ENCODE measurements at regions not wholly inside any gene's neighbourhood (a gene's known extent, or its start where the extent isn't known, plus 50 kb on each side); places are given as distances from the start of the nearest gene placed in this dataset.

DNA sequence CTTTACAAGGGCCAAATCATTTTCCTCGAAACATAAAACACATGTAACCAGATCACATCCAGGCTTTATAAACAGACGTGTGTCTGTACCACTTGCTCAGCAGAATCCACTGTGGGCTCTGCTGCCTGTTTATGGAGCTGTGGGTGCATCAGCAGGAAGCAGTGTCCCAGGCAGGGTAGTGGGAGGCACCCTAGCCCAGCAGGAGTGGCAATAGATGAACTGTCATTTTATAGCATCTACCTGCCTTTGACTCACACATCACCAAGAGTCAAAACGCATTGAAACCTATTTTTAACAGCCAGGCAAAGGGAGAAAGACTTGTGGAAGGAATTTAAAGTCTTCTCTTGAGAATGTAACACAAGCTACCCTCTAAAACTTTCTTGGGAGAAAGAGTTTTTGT lies 169.1 kb upstream of the TENM3 start:
- no peak overlapping the region for H3K4me2 ChIP-seq (ENCODE audit: low read depth, low read length, poor library complexity, severe bottlenecking)
- H4K20me1 ChIP-seq (ENCODE audit: insufficient read depth, low read depth, low read length): no peaks in the 10 kb centered on the region
- no peak overlapping the region for H3K27ac ChIP-seq (ENCODE audit: low read length)
- H3K27me3 ChIP-seq (ENCODE audit: low read length): no peaks in the 10 kb centered on the region
- H2AFZ ChIP-seq (ENCODE audit: low read length): no peak overlapping the region
- no peaks in the 10 kb centered on the region for H3K9me3 ChIP-seq (ENCODE audit: low read length)
- DNase-seq: no peak
- no peaks in the 10 kb centered on the region for H3K36me3 ChIP-seq (ENCODE audit: insufficient read depth, low read length)
- H3K79me2 ChIP-seq (ENCODE audit: low read length): no peaks in the 10 kb centered on the region
- H3K4me3 ChIP-seq (ENCODE audit: low read length): no peak overlapping the region
- no peaks in the 10 kb centered on the region for H3K4me1 ChIP-seq (ENCODE audit: low read length)
- no peak overlapping the region for H3K9ac ChIP-seq (ENCODE audit: low read length)
- H3K9me2 ChIP-seq (replicated peaks; ENCODE audit: insufficient read depth, low read length): no peaks in the 10 kb centered on the region

DNA sequence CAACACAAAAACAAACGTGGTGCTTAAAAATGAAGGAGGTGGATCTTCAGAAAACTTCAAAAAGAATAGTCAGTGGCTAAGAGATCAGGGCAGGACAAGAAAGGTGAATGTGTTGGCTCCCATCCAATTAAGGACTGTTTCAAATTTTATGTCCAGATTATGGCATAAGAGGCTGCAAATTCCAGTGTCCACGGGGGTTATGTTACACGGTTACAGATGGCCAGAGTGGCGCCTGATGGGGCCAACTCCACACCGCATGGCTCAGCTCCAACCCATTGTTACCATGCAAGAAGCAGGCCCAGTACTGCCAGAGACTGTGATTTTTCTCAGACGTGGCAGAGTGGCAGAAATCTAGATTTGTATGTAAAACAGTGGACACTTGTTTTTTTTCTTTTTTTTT lies 168.4 kb upstream of the TENM3 start:
- H3K27me3 ChIP-seq (ENCODE audit: low read length): no peaks in the 10 kb centered on the region
- H2AFZ ChIP-seq (ENCODE audit: low read length): no peak overlapping the region
- H3K27ac ChIP-seq (ENCODE audit: low read length): no peak overlapping the region
- H3K9me2 ChIP-seq (replicated peaks; ENCODE audit: insufficient read depth, low read length): no peaks in the 10 kb centered on the region
- no peaks in the 10 kb centered on the region for H3K4me1 ChIP-seq (ENCODE audit: low read length)
- no peaks in the 10 kb centered on the region for H3K9me3 ChIP-seq (ENCODE audit: low read length)
- no peak for DNase-seq
- no peaks in the 10 kb centered on the region for H4K20me1 ChIP-seq (ENCODE audit: insufficient read depth, low read depth, low read length)
- H3K79me2 ChIP-seq (ENCODE audit: low read length): no peaks in the 10 kb centered on the region
- H3K36me3 ChIP-seq (ENCODE audit: insufficient read depth, low read length): no peaks in the 10 kb centered on the region
- H3K4me3 ChIP-seq (ENCODE audit: low read length): no peak overlapping the region
- no peak overlapping the region for H3K9ac ChIP-seq (ENCODE audit: low read length)
- no peak overlapping the region for H3K4me2 ChIP-seq (ENCODE audit: low read depth, low read length, poor library complexity, severe bottlenecking)

DNA sequence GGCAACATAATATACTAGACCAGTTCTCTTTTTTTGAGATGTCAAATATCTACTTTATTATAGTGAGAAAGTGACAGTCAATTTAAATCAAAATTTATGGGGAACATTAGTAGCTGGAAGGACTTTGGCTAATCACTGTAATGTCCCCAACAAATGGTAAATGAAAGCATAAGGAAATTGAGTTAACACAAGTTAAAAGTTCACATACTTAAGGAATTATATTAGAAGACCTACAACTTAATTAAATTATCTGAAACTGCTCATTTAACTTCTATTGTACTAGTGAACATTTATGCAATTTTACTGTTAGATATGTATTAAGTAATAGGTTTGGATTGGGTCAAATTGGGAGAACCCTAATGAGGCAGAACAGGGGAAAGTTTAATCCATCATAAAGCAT lies 160.3 kb upstream of the TENM3 start:
- Histone ChIP-seq H3K9ac (ENCODE audit: low read length) (no peak overlapping the region), H4K20me1 (ENCODE audit: insufficient read depth, low read depth, low read length) (no peaks in the 10 kb centered on the region), H3K4me1 (ENCODE audit: low read length) (no peaks in the 10 kb centered on the region)

DNA sequence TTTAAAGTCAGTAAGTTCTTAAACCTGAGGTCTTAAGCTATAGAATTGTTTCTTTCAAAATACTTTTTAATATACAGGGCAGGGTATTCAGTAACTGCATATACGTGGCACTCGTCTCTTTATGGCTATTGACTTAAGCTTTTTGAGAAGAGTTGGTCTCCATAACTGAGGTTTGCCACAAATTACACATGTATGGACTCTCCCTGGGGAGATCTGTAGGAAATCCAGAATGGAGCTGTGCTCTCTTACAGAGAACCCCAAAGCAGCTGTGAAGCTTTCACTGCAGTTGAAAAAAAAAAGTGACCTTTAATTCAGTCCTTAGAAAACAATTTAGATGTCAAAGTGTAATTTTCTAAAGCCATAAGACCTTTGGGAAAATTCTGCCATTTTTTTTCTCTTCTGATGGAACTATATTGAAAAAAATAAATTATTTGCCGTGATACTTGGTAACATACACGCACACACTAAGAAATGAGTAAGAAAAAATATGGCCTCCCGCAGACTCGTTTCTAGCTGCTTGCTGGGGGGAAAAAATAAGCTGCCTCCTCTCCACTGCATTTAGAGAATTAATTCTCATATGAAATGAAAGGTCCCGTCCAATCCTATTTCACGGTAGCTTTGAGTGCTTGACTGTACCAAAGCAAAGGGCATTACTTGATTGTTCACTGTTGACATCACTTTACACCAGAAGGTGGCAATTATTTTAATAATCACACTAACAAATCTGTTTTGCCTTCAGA lies 159.4 kb upstream of the TENM3 start:
- no peaks in the 10 kb centered on the region for H3K27me3 ChIP-seq (ENCODE audit: low read length)
- H3K4me1 ChIP-seq (ENCODE audit: low read length): no peaks in the 10 kb centered on the region
- H4K20me1 ChIP-seq (ENCODE audit: insufficient read depth, low read depth, low read length): no peaks in the 10 kb centered on the region
- no peak overlapping the region for H3K27ac ChIP-seq (ENCODE audit: low read length)
- no peak overlapping the region for H3K9ac ChIP-seq (ENCODE audit: low read length)
- H3K4me3 ChIP-seq (ENCODE audit: low read length): no peak overlapping the region
- no peaks in the 10 kb centered on the region for H3K79me2 ChIP-seq (ENCODE audit: low read length)
- H3K9me3 ChIP-seq (ENCODE audit: low read length): no peaks in the 10 kb centered on the region
- no peak for DNase-seq
- no peak overlapping the region for H2AFZ ChIP-seq (ENCODE audit: low read length)
- H3K4me2 ChIP-seq (ENCODE audit: low read depth, low read length, poor library complexity, severe bottlenecking): no peak overlapping the region
- H3K9me2 ChIP-seq (replicated peaks; ENCODE audit: insufficient read depth, low read length): no peaks in the 10 kb centered on the region
- no peaks in the 10 kb centered on the region for H3K36me3 ChIP-seq (ENCODE audit: insufficient read depth, low read length)

More for the DNA sequence above, 160.3 kb upstream of the TENM3 start:
- H3K4me3 ChIP-seq (ENCODE audit: low read length): no peak overlapping the region
- no peak for DNase-seq
- H3K9me2 ChIP-seq (replicated peaks; ENCODE audit: insufficient read depth, low read length): no peaks in the 10 kb centered on the region
- no peaks in the 10 kb centered on the region for H3K79me2 ChIP-seq (ENCODE audit: low read length)
- H2AFZ ChIP-seq (ENCODE audit: low read length): no peak overlapping the region
- H3K27me3 ChIP-seq (ENCODE audit: low read length): no peaks in the 10 kb centered on the region
- H3K36me3 ChIP-seq (ENCODE audit: insufficient read depth, low read length): no peaks in the 10 kb centered on the region
- H3K9me3 ChIP-seq (ENCODE audit: low read length): no peaks in the 10 kb centered on the region
- H3K27ac ChIP-seq (ENCODE audit: low read length): no peak overlapping the region
- no peak overlapping the region for H3K4me2 ChIP-seq (ENCODE audit: low read depth, low read length, poor library complexity, severe bottlenecking)

DNA sequence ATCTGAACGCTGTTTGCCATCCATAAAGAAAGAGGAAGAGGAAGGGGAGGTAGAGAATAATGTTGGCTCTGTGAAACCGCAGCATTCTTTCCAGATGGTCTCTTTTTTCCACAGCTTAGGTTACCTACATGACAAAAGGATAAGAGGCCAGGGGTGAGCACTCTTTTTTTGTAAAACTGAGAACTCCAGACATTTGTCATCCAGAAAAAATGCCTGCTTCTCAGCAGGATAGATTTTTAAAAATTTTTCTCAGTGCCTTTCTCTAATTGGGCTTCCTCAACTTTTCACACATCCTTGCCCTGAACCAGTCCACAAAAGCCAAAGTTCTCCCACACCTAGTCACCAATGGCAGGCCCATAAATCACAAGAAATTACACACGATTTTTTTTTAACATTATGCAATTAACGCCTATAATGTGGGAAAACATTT lies 158.1 kb upstream of the TENM3 start:
- H3K9me3 ChIP-seq (ENCODE audit: low read length): no peaks in the 10 kb centered on the region
- H3K27ac ChIP-seq (ENCODE audit: low read length): no peak overlapping the region
- no peak overlapping the region for H3K9ac ChIP-seq (ENCODE audit: low read length)
- no peaks in the 10 kb centered on the region for H3K36me3 ChIP-seq (ENCODE audit: insufficient read depth, low read length)
- H3K79me2 ChIP-seq (ENCODE audit: low read length): no peaks in the 10 kb centered on the region
- H2AFZ ChIP-seq (ENCODE audit: low read length): no peak overlapping the region
- H4K20me1 ChIP-seq (ENCODE audit: insufficient read depth, low read depth, low read length): no peaks in the 10 kb centered on the region
- H3K9me2 ChIP-seq (replicated peaks; ENCODE audit: insufficient read depth, low read length): no peaks in the 10 kb centered on the region
- DNase-seq: no peak
- no peaks in the 10 kb centered on the region for H3K27me3 ChIP-seq (ENCODE audit: low read length)
- no peaks in the 10 kb centered on the region for H3K4me1 ChIP-seq (ENCODE audit: low read length)
- no peak overlapping the region for H3K4me2 ChIP-seq (ENCODE audit: low read depth, low read length, poor library complexity, severe bottlenecking)
- no peak overlapping the region for H3K4me3 ChIP-seq (ENCODE audit: low read length)

DNA sequence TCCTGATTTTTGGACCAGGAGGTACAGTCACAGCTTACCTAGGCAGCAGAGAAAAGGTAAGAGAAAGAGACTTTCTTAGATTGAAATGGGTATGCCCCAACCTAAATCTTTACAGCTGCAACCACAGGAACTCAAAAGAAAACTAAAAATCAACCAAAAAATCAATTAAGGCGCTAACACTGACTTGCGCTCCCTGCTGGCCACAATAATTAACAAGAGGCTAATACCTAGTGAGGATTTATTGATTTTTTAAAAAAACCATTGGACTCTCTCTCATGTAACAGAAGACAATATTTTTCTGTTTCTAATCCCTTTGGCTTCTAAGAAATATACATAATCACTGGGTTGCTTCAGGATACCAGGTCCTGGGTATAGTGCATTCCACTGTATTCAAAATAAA lies 153.9 kb upstream of the TENM3 start:
- H3K27me3 ChIP-seq (ENCODE audit: low read length): no peaks in the 10 kb centered on the region
- no peaks in the 10 kb centered on the region for H4K20me1 ChIP-seq (ENCODE audit: insufficient read depth, low read depth, low read length)
- H3K9me2 ChIP-seq (replicated peaks; ENCODE audit: insufficient read depth, low read length): no peaks in the 10 kb centered on the region
- no peaks in the 10 kb centered on the region for H3K4me1 ChIP-seq (ENCODE audit: low read length)
- no peak for DNase-seq
- H3K27ac ChIP-seq (ENCODE audit: low read length): no peak overlapping the region
- H3K9me3 ChIP-seq (ENCODE audit: low read length): no peaks in the 10 kb centered on the region
- H3K79me2 ChIP-seq (ENCODE audit: low read length): no peaks in the 10 kb centered on the region
- H3K4me2 ChIP-seq (ENCODE audit: low read depth, low read length, poor library complexity, severe bottlenecking): no peak overlapping the region
- H3K4me3 ChIP-seq (ENCODE audit: low read length): no peak overlapping the region
- no peak overlapping the region for H3K9ac ChIP-seq (ENCODE audit: low read length)
- no peak overlapping the region for H2AFZ ChIP-seq (ENCODE audit: low read length)
- no peaks in the 10 kb centered on the region for H3K36me3 ChIP-seq (ENCODE audit: insufficient read depth, low read length)

DNA sequence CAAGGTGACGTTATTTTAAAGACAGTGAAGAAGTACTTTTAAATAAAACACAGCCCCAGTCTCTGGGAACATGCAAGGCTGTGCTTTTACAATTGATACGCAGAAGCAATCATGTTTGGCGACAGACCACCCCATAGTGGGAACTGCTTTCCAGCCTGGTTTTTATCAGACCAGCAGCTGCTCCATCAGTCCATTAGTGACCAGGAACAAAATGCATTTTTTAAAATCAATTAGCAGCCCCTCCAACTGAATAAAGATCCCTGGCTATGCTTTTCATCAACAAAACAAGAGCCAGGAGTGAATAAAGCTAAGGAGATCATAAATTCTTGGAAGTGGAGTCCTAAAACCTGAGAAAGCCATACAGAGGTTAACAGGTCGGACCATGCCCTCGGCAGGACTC lies 153.0 kb upstream of the TENM3 start:
- no peaks in the 10 kb centered on the region for H3K27me3 ChIP-seq (ENCODE audit: low read length)
- no peak overlapping the region for H2AFZ ChIP-seq (ENCODE audit: low read length)
- H3K79me2 ChIP-seq (ENCODE audit: low read length): no peaks in the 10 kb centered on the region
- H3K36me3 ChIP-seq (ENCODE audit: insufficient read depth, low read length): no peaks in the 10 kb centered on the region
- no peak overlapping the region for H3K9ac ChIP-seq (ENCODE audit: low read length)
- no peaks in the 10 kb centered on the region for H3K4me1 ChIP-seq (ENCODE audit: low read length)
- no peaks in the 10 kb centered on the region for H4K20me1 ChIP-seq (ENCODE audit: insufficient read depth, low read depth, low read length)
- H3K9me3 ChIP-seq (ENCODE audit: low read length): no peaks in the 10 kb centered on the region
- no peaks in the 10 kb centered on the region for H3K9me2 ChIP-seq (replicated peaks; ENCODE audit: insufficient read depth, low read length)
- H3K4me3 ChIP-seq (ENCODE audit: low read length): no peak overlapping the region
- no peak for DNase-seq
- no peak overlapping the region for H3K27ac ChIP-seq (ENCODE audit: low read length)
- no peak overlapping the region for H3K4me2 ChIP-seq (ENCODE audit: low read depth, low read length, poor library complexity, severe bottlenecking)

DNA sequence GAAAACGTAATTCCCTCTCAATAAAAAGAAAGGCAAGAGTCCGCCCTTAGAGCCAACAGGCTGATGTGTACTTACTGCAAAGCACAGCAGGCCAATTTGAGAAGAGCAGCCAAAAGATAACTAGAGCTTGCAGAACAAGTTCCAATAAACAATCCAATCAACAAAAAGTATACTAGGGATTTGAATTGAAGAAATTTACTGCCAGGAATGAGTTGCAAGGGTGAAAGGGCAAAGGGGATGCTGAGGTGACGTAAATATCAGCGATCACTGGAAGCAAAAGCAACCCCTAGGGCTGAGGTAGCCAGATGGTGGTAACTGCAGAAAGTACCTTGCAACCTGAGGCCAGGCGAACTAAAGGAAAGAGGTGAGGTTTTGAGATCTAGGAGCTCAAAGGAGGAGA lies 152.1 kb upstream of the TENM3 start:
- Histone ChIP-seq H3K9me3 (ENCODE audit: low read length) (no peaks in the 10 kb centered on the region), H3K4me2 (ENCODE audit: low read depth, low read length, poor library complexity, severe bottlenecking) (no peak overlapping the region), H3K27ac (ENCODE audit: low read length) (no peak overlapping the region), H3K27me3 (ENCODE audit: low read length) (no peaks in the 10 kb centered on the region), H3K9ac (ENCODE audit: low read length) (no peak overlapping the region), H3K4me3 (ENCODE audit: low read length) (no peak overlapping the region), H4K20me1 (ENCODE audit: insufficient read depth, low read depth, low read length) (no peaks in the 10 kb centered on the region), H3K79me2 (ENCODE audit: low read length) (no peaks in the 10 kb centered on the region), H3K36me3 (ENCODE audit: insufficient read depth, low read length) (no peaks in the 10 kb centered on the region), H3K9me2 (replicated peaks; ENCODE audit: insufficient read depth, low read length) (no peaks in the 10 kb centered on the region), H2AFZ (ENCODE audit: low read length) (no peak overlapping the region), H3K4me1 (ENCODE audit: low read length) (no peaks in the 10 kb centered on the region)
- no peak for DNase-seq
